ENCODE measurements at regions not wholly inside any gene's neighbourhood (a gene's known extent, or its start where the extent isn't known, plus 50 kb on each side); places are given as distances from the start of the nearest gene placed in this dataset.

DNA sequence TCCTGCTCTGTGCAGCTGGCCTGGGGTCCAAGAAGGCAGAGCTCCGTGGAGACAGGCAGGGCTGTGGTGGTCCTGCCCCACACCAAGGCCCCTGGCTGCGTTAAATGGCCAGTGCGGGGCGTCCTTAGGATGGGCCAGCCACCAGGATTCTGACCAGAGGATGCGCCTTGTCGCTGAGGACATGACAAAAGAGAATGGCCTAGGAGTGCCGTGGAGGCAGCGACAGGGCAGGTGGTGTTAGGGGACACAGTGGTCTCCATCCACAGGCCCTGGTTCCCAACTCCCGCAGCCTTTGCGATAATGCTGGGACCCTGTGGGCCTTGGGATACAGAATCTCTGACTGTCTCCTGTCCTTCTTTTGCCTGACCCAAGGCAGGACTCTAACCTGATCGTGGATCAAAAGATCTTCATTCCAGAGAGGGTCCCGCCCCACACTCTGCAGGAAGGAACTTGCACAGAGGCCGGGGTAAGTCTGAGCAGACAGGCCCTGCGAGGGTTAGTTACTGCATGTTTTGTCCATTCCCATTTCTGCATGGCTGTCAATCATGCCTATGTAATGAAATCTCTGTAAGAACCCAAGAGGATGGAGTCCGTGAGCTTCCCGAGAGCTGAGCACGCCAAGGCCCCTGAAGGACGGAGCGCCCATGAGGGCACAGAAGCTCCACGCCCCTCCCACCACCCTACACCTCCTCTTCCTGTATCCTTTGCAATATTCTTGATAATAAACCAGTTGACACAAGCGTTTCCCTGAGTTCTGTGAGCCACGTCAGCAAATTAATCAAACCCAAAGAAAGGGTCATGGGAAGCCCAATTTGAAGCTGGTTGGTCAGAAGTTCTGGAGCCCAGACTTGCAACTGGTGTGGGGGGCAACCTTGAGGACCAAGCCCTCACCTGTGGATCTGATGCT is 251.5 kb upstream of the SALL3 start:
- H3K27ac ChIP-seq (ENCODE audit: low read depth, low read length), result no peak overlapping the region
- peaks cover 3 to 15% (median 11%) of the 10 kb centered on the region in 5 donors for H3K27me3 ChIP-seq (ENCODE audit: control insufficient read depth in 5 of 5, insufficient read depth in 4 of 5, low read length in 5 of 5)
- no peaks in the 10 kb centered on the region for H3K9me3 ChIP-seq (ENCODE audit: control insufficient read depth in 5 of 5, low read length in 5 of 5)
- no peaks in the 10 kb centered on the region for H3K36me3 ChIP-seq (ENCODE audit: control insufficient read depth in 5 of 5, insufficient read depth in 5 of 5, low read length in 5 of 5)
- no peak overlapping the region for H3K4me3 ChIP-seq (ENCODE audit: low read depth in 1 of 5, low read length in 5 of 5)
- no peaks in the 10 kb centered on the region for H3K4me1 ChIP-seq (ENCODE audit: control insufficient read depth in 5 of 5, insufficient read depth in 5 of 5, low read length in 5 of 5)
- H3K9ac ChIP-seq (ENCODE audit: low read length in 5 of 5), result no peak overlapping the region

DNA sequence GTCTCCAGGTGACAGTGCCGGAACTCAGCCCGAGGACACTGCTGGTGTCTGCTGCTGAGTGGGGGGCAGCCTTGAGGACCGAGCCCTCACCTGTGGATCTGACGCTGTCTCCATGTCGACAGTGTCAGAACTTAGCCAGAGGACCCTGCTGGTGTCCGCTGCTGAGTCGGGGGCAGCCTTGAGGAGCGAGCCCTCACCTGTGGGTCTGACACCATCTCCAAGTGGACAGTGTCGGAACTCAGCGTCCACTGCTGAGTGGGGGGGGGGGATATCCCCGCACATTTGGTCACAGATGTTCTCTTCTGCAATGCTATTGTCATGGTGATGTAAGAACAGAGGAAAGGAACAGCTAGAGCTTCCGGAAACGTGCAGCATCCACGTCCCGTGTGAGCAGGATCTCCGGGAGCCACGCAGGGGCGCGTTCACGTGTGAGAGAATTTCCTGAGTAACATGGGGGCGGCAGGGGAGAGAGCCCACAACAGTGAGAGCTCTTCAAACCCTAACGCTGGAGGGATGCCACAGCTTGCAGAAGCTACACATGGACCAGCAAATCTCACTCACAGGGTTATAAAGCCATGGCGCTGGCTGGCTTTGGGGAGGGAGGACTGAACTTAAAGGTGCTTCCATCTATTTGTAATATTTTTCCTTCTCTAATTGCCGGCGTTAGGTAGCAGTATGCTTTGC is 250.7 kb upstream of the SALL3 start:
- Histone ChIP-seq H3K4me1 (ENCODE audit: control insufficient read depth in 5 of 5, insufficient read depth in 5 of 5, low read length in 5 of 5) (no peaks in the 10 kb centered on the region), H3K9me3 (ENCODE audit: control insufficient read depth in 5 of 5, low read length in 5 of 5) (no peaks in the 10 kb centered on the region), H3K4me3 (ENCODE audit: low read depth in 1 of 5, low read length in 5 of 5) (no peak overlapping the region)

DNA sequence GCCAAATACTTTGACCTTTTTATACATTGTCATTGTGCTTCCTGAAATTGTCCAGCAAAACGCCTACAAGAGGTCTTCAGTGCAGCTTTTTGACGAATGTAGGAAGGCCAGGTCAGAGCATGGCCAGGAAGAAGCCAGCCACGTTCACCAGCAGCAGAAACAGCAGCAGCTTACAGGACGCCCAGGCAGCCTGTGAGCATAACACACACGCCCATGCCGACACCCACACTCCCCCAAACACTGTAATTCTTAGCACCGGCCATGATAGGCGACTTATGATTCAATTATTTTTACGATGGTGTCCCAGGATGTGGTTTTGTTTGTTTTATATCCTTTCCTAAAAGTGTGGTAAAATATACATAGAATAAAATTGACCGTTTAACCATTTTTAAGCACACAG is 249.1 kb upstream of the SALL3 start:
- H3K4me1 ChIP-seq (ENCODE audit: control insufficient read depth in 5 of 5, insufficient read depth in 5 of 5, low read length in 5 of 5), result no peaks in the 10 kb centered on the region
- no peak overlapping the region for H3K27ac ChIP-seq (ENCODE audit: low read depth, low read length)
- no peak overlapping the region for H3K9ac ChIP-seq (ENCODE audit: low read length in 5 of 5)
- H3K4me3 ChIP-seq (ENCODE audit: low read depth in 1 of 5, low read length in 5 of 5), result no peak overlapping the region
- no peaks in the 10 kb centered on the region for H3K9me3 ChIP-seq (ENCODE audit: control insufficient read depth in 5 of 5, low read length in 5 of 5)
- peaks cover 0 to 13% (median 8%) of the 10 kb centered on the region in 5 donors for H3K27me3 ChIP-seq (ENCODE audit: control insufficient read depth in 5 of 5, insufficient read depth in 4 of 5, low read length in 5 of 5)
- no peaks in the 10 kb centered on the region for H3K36me3 ChIP-seq (ENCODE audit: control insufficient read depth in 5 of 5, insufficient read depth in 5 of 5, low read length in 5 of 5)

More for the DNA sequence above, 250.7 kb upstream of the SALL3 start:
- Histone ChIP-seq H3K27me3 (ENCODE audit: control insufficient read depth in 5 of 5, insufficient read depth in 4 of 5, low read length in 5 of 5) (peaks cover 0 to 13% (median 11%) of the 10 kb centered on the region in 5 donors), H3K27ac (ENCODE audit: low read depth, low read length) (no peak overlapping the region), H3K9ac (ENCODE audit: low read length in 5 of 5) (no peak overlapping the region), H3K36me3 (ENCODE audit: control insufficient read depth in 5 of 5, insufficient read depth in 5 of 5, low read length in 5 of 5) (no peaks in the 10 kb centered on the region)

DNA sequence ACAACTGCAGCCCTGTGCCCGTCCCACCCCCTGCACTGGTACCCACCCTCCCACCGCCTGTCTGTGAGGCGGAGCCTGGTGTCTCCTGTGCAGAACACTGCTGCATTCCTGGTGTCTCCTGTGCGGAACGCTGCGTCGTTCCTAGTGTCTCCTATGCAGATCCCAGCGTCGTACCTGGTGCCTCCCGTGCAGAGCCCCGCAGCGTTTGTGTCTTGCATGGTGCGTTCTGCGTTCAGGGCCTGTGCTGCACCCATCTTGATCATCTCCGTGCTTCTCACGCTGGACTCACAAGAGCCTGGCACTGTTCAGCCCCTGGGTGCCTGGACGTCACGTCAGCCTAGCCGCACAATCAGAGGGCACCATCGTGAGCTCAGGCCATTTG is 248.6 kb upstream of the SALL3 start:
- Histone ChIP-seq H3K4me1 (ENCODE audit: control insufficient read depth in 5 of 5, insufficient read depth in 5 of 5, low read length in 5 of 5) (no peaks in the 10 kb centered on the region), H3K9me3 (ENCODE audit: control insufficient read depth in 5 of 5, low read length in 5 of 5) (no peaks in the 10 kb centered on the region), H3K4me3 (ENCODE audit: low read depth in 1 of 5, low read length in 5 of 5) (no peak overlapping the region), H3K9ac (ENCODE audit: low read length in 5 of 5) (no peak overlapping the region), H3K36me3 (ENCODE audit: control insufficient read depth in 5 of 5, insufficient read depth in 5 of 5, low read length in 5 of 5) (no peaks in the 10 kb centered on the region), H3K27me3 (ENCODE audit: control insufficient read depth in 5 of 5, insufficient read depth in 4 of 5, low read length in 5 of 5) (peaks cover 0 to 13% (median 8%) of the 10 kb centered on the region in 5 donors), H3K27ac (ENCODE audit: low read depth, low read length) (no peak overlapping the region)

DNA sequence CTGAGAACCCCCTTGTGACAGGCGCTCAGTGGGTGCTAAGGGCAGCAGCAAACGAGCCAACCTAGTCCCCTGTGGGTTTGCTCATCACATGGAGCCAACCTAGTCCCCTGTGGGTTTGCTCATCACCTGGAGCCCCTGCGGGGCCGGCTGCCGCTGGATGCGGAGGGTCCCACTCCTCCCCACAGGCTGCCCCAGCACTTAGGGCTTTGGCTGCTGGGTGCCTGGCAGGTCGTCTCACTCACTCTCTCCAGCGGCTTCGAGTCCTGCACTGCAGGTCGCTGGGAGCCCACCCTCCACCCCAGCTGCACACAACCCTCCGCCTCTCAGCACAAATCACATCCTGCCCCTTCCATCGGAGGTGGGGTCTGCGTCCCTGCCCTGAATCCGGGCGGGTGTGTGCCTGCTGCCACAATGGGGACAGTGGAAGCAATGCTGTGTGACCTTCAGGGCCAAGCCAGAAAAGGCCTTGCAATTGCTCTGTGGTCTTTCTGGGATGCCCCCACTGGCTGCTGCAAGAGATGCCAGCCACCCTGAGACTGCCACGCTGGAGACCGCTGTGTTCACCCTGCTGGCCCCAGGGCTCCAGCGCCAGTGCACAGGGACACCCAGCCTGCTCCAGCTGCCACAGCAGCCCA is 248.1 kb upstream of the SALL3 start:
- Histone ChIP-seq H3K36me3 (ENCODE audit: control insufficient read depth in 5 of 5, insufficient read depth in 5 of 5, low read length in 5 of 5) (no peaks in the 10 kb centered on the region), H3K27me3 (ENCODE audit: control insufficient read depth in 5 of 5, insufficient read depth in 4 of 5, low read length in 5 of 5) (peaks cover 0 to 13% (median 8%) of the 10 kb centered on the region in 5 donors), H3K27ac (ENCODE audit: low read depth, low read length) (no peak overlapping the region), H3K9me3 (ENCODE audit: control insufficient read depth in 5 of 5, low read length in 5 of 5) (no peaks in the 10 kb centered on the region), H3K9ac (ENCODE audit: low read length in 5 of 5) (no peak overlapping the region), H3K4me1 (ENCODE audit: control insufficient read depth in 5 of 5, insufficient read depth in 5 of 5, low read length in 5 of 5) (no peaks in the 10 kb centered on the region), H3K4me3 (ENCODE audit: low read depth in 1 of 5, low read length in 5 of 5) (no peak overlapping the region)

DNA sequence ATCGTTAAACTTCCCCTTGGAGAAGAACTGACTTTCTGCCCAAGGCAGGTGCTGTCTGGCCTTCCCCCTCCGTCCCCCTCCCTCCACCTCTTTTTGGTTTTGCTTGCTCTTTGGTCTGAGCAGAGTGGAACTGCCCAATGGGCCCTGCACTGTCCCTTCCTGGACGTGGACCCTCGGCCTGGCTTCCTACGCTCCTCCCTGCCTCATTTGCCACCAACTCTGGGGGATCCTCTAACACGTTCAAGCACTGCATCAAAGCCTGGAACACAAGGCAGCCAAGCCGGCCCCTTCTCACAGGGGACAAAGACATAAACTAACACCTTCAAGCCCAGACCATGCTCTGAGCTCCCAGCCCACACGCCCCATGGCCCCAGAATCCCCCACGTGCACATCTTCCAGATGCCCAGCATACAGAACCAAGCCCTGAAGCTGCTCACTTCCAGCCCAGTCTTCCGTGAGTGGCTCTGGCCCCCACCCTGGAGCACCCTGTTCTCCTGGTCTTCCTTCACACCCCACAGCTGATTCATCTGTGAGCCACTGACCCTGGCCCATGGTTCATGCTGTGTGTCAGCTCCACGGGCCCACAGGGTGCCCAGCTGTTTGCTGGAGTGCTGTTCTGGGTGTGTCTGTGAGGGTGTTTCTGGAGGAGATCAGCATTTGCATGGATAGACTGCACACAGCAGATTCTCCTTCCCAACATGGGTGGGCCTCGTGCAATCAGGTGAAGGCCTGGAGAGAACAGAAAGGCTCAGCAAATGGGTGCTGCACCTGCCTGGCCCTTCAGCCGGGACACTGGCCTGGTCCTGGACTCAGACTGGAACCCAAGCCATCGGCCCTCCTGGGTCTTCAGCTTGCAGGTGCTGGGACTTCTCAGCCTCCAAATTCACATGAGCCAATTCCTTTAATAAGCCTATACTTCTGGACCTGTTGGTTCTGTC is 247.1 kb upstream of the SALL3 start:
- Histone ChIP-seq H3K4me1 (ENCODE audit: control insufficient read depth in 5 of 5, insufficient read depth in 5 of 5, low read length in 5 of 5) (no peaks in the 10 kb centered on the region), H3K9ac (ENCODE audit: low read length in 5 of 5) (no peak overlapping the region), H3K27me3 (ENCODE audit: control insufficient read depth in 5 of 5, insufficient read depth in 4 of 5, low read length in 5 of 5) (peaks cover 0 to 13% (median 8%) of the 10 kb centered on the region in 5 donors), H3K9me3 (ENCODE audit: control insufficient read depth in 5 of 5, low read length in 5 of 5) (no peaks in the 10 kb centered on the region), H3K36me3 (ENCODE audit: control insufficient read depth in 5 of 5, insufficient read depth in 5 of 5, low read length in 5 of 5) (no peaks in the 10 kb centered on the region), H3K4me3 (ENCODE audit: low read depth in 1 of 5, low read length in 5 of 5) (no peak overlapping the region), H3K27ac (ENCODE audit: low read depth, low read length) (no peak overlapping the region)

DNA sequence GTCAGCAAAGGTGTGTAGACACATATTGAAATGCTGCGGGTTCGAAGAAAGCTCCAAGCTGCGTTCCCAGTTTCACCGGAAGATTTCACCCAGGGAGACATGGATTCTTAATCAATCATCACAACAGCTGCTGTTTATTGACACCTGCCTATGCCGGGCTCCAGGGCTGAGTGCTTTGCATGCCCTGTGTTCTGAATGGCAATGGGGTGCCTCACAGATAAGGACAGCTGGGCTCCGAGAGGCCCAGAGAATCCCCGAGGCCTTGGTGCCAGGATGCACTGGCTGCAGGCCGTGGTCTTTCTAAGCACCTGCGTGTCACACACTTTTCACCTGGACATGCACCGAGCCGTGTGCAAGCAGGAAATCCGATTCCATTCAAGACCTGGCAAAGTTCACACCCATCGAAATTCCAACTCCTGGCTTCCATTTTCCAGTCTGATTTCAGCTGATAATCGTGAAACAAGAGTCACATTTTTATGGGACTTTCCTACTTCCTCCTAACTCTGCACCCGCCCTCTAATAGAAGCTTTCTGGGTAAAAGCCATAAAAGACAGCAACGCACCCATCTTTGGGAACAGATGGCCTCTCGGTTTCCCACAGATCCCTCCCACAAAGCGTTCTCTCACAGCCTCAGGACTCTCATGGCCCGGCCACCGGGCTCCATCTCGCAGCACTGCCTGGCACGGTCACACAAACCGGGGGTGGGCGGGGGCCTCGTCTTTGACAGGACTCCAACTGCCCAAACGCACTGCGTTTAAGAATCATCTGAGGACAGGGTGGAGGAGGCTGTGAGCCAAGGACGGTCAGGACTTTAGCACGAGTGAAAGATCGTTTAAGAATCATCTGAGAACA is 245.6 kb upstream of the SALL3 start:
- no peaks in the 10 kb centered on the region for H3K9me3 ChIP-seq (ENCODE audit: control insufficient read depth in 5 of 5, low read length in 5 of 5)
- no peak overlapping the region for H3K9ac ChIP-seq (ENCODE audit: low read length in 5 of 5)
- H3K4me3 ChIP-seq (ENCODE audit: low read depth in 1 of 5, low read length in 5 of 5), result no peak overlapping the region
- peaks cover 0 to 18% (median 11%) of the 10 kb centered on the region in 5 donors for H3K27me3 ChIP-seq (ENCODE audit: control insufficient read depth in 5 of 5, insufficient read depth in 4 of 5, low read length in 5 of 5)
- H3K36me3 ChIP-seq (ENCODE audit: control insufficient read depth in 5 of 5, insufficient read depth in 5 of 5, low read length in 5 of 5), result no peaks in the 10 kb centered on the region
- no peak overlapping the region for H3K27ac ChIP-seq (ENCODE audit: low read depth, low read length)
- H3K4me1 ChIP-seq (ENCODE audit: control insufficient read depth in 5 of 5, insufficient read depth in 5 of 5, low read length in 5 of 5), result no peaks in the 10 kb centered on the region

DNA sequence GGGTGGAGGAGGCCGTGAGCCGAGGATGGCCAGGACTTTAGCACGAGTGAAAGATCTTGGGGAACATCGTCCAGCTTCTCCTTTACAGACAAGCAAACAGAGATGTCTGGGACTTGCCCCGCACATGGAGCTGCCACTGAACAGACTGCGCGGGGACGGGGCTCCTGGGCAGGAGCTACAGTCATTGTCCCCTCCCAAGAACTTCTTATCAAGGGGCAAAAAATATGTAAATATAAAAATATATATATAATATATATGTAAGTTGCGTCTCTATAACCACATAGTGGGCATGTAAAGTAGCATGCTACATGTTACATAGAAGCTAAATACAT is 245.0 kb upstream of the SALL3 start:
- H3K9me3 ChIP-seq (ENCODE audit: control insufficient read depth in 5 of 5, low read length in 5 of 5), result no peaks in the 10 kb centered on the region
- H3K4me3 ChIP-seq (ENCODE audit: low read depth in 1 of 5, low read length in 5 of 5), result no peak overlapping the region
- no peak overlapping the region for H3K27ac ChIP-seq (ENCODE audit: low read depth, low read length)
- no peaks in the 10 kb centered on the region for H3K36me3 ChIP-seq (ENCODE audit: control insufficient read depth in 5 of 5, insufficient read depth in 5 of 5, low read length in 5 of 5)
- H3K9ac ChIP-seq (ENCODE audit: low read length in 5 of 5), result no peak overlapping the region
- peaks cover 0 to 20% (median 12%) of the 10 kb centered on the region in 5 donors for H3K27me3 ChIP-seq (ENCODE audit: control insufficient read depth in 5 of 5, insufficient read depth in 4 of 5, low read length in 5 of 5)
- H3K4me1 ChIP-seq (ENCODE audit: control insufficient read depth in 5 of 5, insufficient read depth in 5 of 5, low read length in 5 of 5), result no peaks in the 10 kb centered on the region
